Neural cell (in vitro differentiated cells): ENCODE measurements at regions not wholly inside any gene's neighbourhood (a gene's known extent, or its start where the extent isn't known, plus 50 kb on each side); places are given as distances from the start of the nearest gene placed in this dataset.

Experiments
- H2AFZ ChIP-seq: fragments of 200-600, 300-800 bp; sonication (generic), shearing (Covaris generic); 2 replicates; pipeline ENCODE4 v1.6.0; 2014; ENCODE audit warnings: low read depth, mild to moderate bottlenecking, antibody characterized with exemption, low read length, moderate library complexity
- H3F3A ChIP-seq: fragments of 200-600 bp; shearing (Covaris generic); 2 replicates; pipeline ENCODE4 v1.6.1; 2016; ENCODE audit warnings: mild to moderate bottlenecking, moderate library complexity, mixed read lengths, antibody characterized with exemption, low read length; ENCODE audit not compliant: insufficient read depth, poor library complexity, severe bottlenecking
- H3K27ac ChIP-seq: fragments of 200-600, 300-800 bp; sonication (generic), shearing (Covaris generic); 2 replicates; pipeline ENCODE4 v1.5.1; 2014; ENCODE audit warnings: mild to moderate bottlenecking, low read length, moderate library complexity
- H3K27me3 ChIP-seq: fragments of 300-800, 200-600 bp; sonication (generic), shearing (Covaris generic); 2 replicates; pipeline ENCODE4 v1.6.0; 2014; ENCODE audit warnings: mild to moderate bottlenecking, low read depth, low read length, moderate library complexity; ENCODE audit not compliant: insufficient read depth
- H3K36me3 ChIP-seq: fragments of 300-800, 200-600 bp; sonication (generic), shearing (Covaris generic); 2 replicates; pipeline ENCODE4 v1.5.1; 2014; ENCODE audit warnings: mild to moderate bottlenecking, antibody characterized with exemption, low read length, moderate library complexity; ENCODE audit not compliant: insufficient read depth
- H3K4me2 ChIP-seq: fragments of 300-800, 200-600 bp; sonication (generic), shearing (Covaris generic); 2 replicates; pipeline ENCODE4 v1.6.0; 2014; ENCODE audit warnings: mild to moderate bottlenecking, low read length
- H3K4me3 ChIP-seq: fragments of 300-800, 200-600 bp; sonication (generic), shearing (Covaris generic); 2 replicates; pipeline ENCODE4 v1.5.1; 2014; ENCODE audit warnings: mild to moderate bottlenecking, low read length, moderate library complexity
- H3K79me2 ChIP-seq: fragments of 200-600 bp; shearing (Covaris generic); replicated peaks from 2 replicates; pipeline ENCODE4 v1.6.0; 2014; ENCODE audit warnings: mild to moderate bottlenecking, low read length, moderate library complexity; ENCODE audit not compliant: insufficient read depth
- H3K9ac ChIP-seq: fragments of 300-800, 200-600 bp; sonication (generic), shearing (Covaris generic); 2 replicates; pipeline ENCODE4 v1.6.1; 2016; ENCODE audit warnings: mild to moderate bottlenecking, low read length, mixed read lengths
- H3K9me2 ChIP-seq: fragments of 200-600 bp; shearing (Covaris generic); 2 replicates; pipeline ENCODE4 v1.6.1; 2016; ENCODE audit warnings: mild to moderate bottlenecking, low read length, mixed read lengths; ENCODE audit not compliant: insufficient read depth
- H3K9me3 ChIP-seq: fragments of 200-600, 300-800 bp; sonication (generic), shearing (Covaris generic); 2 replicates; pipeline ENCODE4 v1.6.1; 2016; ENCODE audit warnings: mild to moderate bottlenecking, mixed run types, low read length, moderate library complexity, mixed read lengths
- H4K20me1 ChIP-seq: fragments of 200-600 bp; shearing (Covaris generic); 2 replicates; pipeline ENCODE4 v1.6.1; 2016; ENCODE audit warnings: mild to moderate bottlenecking, mixed run types; ENCODE audit not compliant: insufficient read depth
- EP300 ChIP-seq: fragments of 450-650 bp; conservative IDR thresholded peaks from 2 replicates; pipeline ENCODE4 v1.6.1; 2014; ENCODE audit warnings: antibody characterized with exemption, mild to moderate bottlenecking, moderate library complexity; ENCODE audit not compliant: poor library complexity, severe bottlenecking
- EZH2 ChIP-seq: fragments of 200-600, 300-800 bp; shearing (Covaris generic), sonication (generic); IDR thresholded peaks from 2 replicates; pipeline ENCODE4 v1.6.1; 2014; ENCODE audit warnings: antibody characterized with exemption, low read length, borderline replicate concordance, mild to moderate bottlenecking; ENCODE audit not compliant: insufficient read depth, poor library complexity, severe bottlenecking
- MXI1 ChIP-seq: fragments of 450-650 bp; conservative IDR thresholded peaks from 2 replicates; pipeline ENCODE4 v1.6.1; 2014; ENCODE audit warnings: antibody characterized with exemption, mild to moderate bottlenecking; ENCODE audit not compliant: poor library complexity, severe bottlenecking
- POLR2AphosphoS5 ChIP-seq: IDR thresholded peaks from 2 replicates; pipeline ENCODE4 v1.6.1; 2012
- REST ChIP-seq: IDR thresholded peaks from 2 replicates; pipeline ENCODE4 v1.6.1; 2012; ENCODE audit warnings: borderline replicate concordance
- SMC3 ChIP-seq: fragments of 450-650 bp; conservative IDR thresholded peaks from 2 replicates; pipeline ENCODE4 v1.6.1; 2014; ENCODE audit warnings: antibody characterized with exemption, mild to moderate bottlenecking, moderate library complexity; ENCODE audit not compliant: poor library complexity
- TAF1 ChIP-seq: IDR thresholded peaks from 2 replicates; pipeline ENCODE4 v1.6.1; 2012; ENCODE audit warnings: low read depth
- TF ChIP-seq, protein P1 (sequence below): fragments of 450-650 bp; IDR thresholded peaks from 2 replicates; pipeline ENCODE4 v1.5.1; 2014; ENCODE audit warnings: antibody characterized with exemption, mild to moderate bottlenecking, moderate library complexity; ENCODE audit not compliant: poor library complexity, severe bottlenecking

DNA sequence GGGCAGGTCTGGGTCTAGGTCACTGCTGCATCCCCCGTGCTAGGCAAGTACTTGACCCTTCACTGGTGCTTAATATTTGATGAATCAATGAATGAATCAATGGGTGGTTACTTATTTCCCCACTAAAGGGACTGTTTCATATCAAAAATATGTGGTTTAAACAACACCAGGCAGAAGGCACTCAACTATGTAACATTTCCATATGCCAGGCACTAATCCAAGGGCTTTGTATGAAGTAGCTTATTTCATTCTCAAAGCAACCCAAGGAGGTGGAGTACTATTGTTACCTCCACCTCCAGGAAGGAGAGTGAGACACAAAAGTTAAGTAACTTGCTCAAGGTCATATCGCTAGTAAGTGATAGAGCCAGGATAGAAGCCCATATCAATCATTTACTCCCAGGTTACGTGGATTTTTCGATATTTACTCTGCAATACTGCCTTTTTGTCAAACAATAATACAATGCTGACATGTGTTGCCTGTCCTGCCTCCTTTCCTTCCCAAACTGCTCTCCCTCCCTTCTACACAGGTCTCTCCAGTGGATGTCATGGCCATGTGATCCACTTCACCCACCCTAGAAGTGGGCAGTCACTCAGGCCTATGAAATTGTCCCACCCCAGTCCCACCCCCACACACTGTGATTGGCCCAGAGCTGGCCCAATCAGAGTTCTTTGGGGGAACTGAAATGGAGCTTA is 142.8 kb downstream of the ETS2 start:
- no peak overlapping the region for H3K27ac ChIP-seq
- no peaks in the 10 kb centered on the region for H3K9me3 ChIP-seq
- no peaks in the 10 kb centered on the region for H3F3A ChIP-seq
- H3K4me3 ChIP-seq = no peak overlapping the region
- no peaks in the 10 kb centered on the region for H3K27me3 ChIP-seq
- H3K79me2 ChIP-seq = no peaks in the 10 kb centered on the region
- H3K4me2 ChIP-seq = no peak overlapping the region
- H3K36me3 ChIP-seq = no peaks in the 10 kb centered on the region
- H2AFZ ChIP-seq = no peak overlapping the region
- no peak overlapping the region for H3K9ac ChIP-seq
- no peak for TF ChIP-seq SMC3
- TF ChIP-seq EP300 = no peak
- no peak for TF ChIP-seq MXI1
- no peak for TF ChIP-seq POLR2AphosphoS5
- TF ChIP-seq EZH2 = no peak
- no peak for TF ChIP-seq TAF1
- TF ChIP-seq, protein P1, sequence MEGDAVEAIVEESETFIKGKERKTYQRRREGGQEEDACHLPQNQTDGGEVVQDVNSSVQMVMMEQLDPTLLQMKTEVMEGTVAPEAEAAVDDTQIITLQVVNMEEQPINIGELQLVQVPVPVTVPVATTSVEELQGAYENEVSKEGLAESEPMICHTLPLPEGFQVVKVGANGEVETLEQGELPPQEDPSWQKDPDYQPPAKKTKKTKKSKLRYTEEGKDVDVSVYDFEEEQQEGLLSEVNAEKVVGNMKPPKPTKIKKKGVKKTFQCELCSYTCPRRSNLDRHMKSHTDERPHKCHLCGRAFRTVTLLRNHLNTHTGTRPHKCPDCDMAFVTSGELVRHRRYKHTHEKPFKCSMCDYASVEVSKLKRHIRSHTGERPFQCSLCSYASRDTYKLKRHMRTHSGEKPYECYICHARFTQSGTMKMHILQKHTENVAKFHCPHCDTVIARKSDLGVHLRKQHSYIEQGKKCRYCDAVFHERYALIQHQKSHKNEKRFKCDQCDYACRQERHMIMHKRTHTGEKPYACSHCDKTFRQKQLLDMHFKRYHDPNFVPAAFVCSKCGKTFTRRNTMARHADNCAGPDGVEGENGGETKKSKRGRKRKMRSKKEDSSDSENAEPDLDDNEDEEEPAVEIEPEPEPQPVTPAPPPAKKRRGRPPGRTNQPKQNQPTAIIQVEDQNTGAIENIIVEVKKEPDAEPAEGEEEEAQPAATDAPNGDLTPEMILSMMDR = no peak
- no peaks in the 10 kb centered on the region for H4K20me1 ChIP-seq
- no peaks in the 10 kb centered on the region for H3K9me2 ChIP-seq

GRCh38 chr21:38945545-38946245 is 140.0 kb downstream of the ETS2 start:
- Histone ChIP-seq H3K79me2 (no peaks in the 10 kb centered on the region), H3K9me3 (no peaks in the 10 kb centered on the region), H3K9ac (no peak overlapping the region), H3K4me2 (no peak overlapping the region), H3F3A (no peaks in the 10 kb centered on the region), H2AFZ (no peak overlapping the region), H3K9me2 (no peaks in the 10 kb centered on the region), H3K27me3 (no peaks in the 10 kb centered on the region), H3K27ac (no peak overlapping the region), H3K36me3 (no peaks in the 10 kb centered on the region), H4K20me1 (no peaks in the 10 kb centered on the region), H3K4me3 (no peak overlapping the region)
- TF ChIP-seq POLR2AphosphoS5 = no peak
- TF ChIP-seq REST = no peak
- TF ChIP-seq, protein P1 = no peak
